G401.6 (cell line): ENCODE measurements at regions not wholly inside any gene's neighbourhood (a gene's known extent, or its start where the extent isn't known, plus 50 kb on each side); places are given as distances from the start of the nearest gene placed in this dataset.

Experiments
- FAIRE-seq: peaks from 2 replicates; lab custom pipeline; 2012; peaks lifted over from hg19 to GRCh38; lab: Jason Lieb, UNC

- FAIRE-seq: no peak
Observed at GRCh38 chr16:5891296-5891695, 793.7 kb upstream of the EEF2KMT start.

GRCh38 chr16:5885521-5885920 lies 787.9 kb upstream of the EEF2KMT start:
- no peak for FAIRE-seq

- no peak for FAIRE-seq
Observed at GRCh38 chr16:5884996-5885395, 787.4 kb upstream of the EEF2KMT start.

DNA sequence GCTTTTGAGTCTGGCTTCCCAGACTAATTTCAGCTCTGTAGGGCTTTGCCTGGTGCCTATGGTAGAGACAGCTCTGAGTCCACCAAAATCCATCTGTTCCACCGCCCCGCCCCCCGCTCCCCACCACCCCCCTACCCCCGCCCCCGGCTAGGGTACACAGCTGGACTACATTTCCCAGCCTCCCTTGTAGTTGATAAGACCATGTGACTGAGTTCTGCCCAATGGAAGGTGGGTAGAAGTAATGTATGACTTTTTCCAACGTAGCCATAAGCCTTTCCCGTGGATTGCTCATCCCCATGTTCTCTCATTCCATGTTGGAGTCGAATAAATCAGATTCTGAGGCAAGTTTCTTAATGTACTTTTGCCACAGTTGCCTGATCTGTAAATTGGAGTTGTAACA lies 786.7 kb upstream of the EEF2KMT start:
- FAIRE-seq: no peak

DNA sequence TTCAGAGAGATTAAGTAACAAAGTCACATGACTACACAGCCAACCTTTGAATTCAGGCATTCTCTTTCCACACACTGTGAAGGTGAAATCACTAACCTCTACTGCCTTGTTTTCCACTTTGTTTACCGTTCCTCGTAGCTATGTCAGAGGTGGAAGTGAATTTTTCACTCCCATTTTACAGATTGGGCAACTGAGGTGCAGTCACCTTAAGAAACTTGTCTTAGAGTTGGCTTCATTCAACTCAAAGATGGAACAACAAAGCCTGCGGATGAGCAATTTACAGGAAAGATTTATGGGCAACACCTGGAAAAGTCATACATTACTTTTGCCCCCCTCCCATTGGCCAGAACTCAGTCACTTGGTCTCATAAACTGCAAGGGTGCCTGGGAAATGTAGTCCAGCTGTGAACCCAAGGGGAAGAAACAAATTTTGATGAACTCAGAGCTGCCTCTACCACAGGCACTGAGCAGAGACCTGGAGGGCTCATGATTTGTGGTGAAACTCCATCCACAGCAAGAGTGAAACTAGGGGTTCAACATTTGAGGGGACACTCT lies 784.6 kb upstream of the EEF2KMT start:
- FAIRE-seq: no peak

- no peak for FAIRE-seq
Observed at GRCh38 chr16:5875416-5875815, 777.8 kb upstream of the EEF2KMT start.

DNA sequence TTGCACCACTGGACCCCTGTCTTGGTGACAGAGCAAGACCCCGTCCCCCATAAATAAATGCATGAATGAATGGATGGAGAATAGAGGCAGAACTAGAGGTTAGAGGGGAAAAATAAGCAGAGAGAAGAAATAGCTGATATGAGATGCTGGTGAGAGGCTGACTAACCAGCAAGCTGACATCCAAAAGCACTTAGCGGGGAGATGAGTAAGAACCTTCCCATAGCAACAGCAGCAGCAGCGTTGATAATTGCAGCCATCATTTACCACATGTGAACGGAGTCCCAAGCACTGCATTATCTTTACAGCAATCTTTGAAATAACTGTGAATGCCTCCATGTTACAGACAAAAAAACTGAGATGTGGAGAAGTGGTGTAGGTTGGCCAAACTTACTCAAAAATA lies 777.3 kb upstream of the EEF2KMT start:
- no peak for FAIRE-seq

DNA sequence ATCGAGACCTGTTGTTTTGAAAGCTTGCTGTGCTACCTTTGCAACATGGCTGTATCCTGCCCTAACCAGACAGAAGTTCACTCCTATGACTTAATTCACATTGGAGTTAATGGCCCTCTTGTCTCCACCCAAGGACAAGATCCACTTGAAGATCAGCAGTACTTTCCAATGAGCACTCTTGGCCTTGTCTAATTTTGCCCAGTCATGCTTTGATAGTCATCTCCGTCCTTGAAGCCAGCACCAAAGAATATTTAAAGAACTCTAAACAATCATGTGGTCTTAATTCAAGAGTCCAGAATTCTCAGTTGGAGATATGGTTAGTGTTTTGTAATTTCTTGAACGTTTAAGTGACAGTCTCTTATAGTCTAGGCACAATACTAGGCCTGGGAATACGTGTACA lies 775.6 kb upstream of the EEF2KMT start:
- no peak for FAIRE-seq

- no peak for FAIRE-seq
Observed at GRCh38 chr16:5870886-5871691, 773.5 kb upstream of the EEF2KMT start.

GRCh38 chr16:5867250-5867649 lies 769.7 kb upstream of the EEF2KMT start:
- FAIRE-seq: no peak

GRCh38 chr16:5865236-5865635 lies 767.6 kb upstream of the EEF2KMT start:
- no peak for FAIRE-seq

DNA sequence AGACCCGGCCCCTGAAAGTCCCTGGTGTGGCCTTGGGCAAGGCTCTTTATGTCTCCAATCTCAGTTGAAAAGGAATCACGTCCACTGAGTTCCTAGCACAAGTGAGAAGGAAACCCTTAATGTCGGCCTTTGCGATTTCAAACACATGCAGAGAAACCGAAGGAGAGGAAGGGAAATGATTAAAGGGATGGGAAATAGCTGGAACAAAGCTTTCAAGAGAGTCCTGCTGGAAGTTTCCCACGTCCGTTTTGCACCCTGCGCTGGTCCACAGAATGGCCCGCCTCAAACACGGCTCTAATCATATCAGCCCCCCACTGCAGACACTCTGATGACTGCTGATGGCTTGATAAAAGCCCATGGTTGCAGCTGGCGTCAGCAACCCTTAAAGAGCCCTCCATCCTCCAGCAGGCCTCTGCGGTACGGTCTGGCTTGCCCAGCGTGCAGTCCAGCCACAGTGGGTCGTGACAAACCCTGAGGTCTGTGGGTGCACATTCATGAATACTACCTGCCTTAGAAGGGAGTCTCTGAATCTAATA lies 765.5 kb upstream of the EEF2KMT start:
- no peak for FAIRE-seq

- no peak for FAIRE-seq
Observed at GRCh38 chr16:5862103-5862840, 764.7 kb upstream of the EEF2KMT start.

GRCh38 chr16:5861241-5861640 lies 763.6 kb upstream of the EEF2KMT start:
- FAIRE-seq: no peak

- no peak for FAIRE-seq
Observed at GRCh38 chr16:5858180-5858579, 760.6 kb upstream of the EEF2KMT start.

- no peak for FAIRE-seq
Observed at GRCh38 chr16:5854027-5854426, 756.4 kb upstream of the EEF2KMT start.

DNA sequence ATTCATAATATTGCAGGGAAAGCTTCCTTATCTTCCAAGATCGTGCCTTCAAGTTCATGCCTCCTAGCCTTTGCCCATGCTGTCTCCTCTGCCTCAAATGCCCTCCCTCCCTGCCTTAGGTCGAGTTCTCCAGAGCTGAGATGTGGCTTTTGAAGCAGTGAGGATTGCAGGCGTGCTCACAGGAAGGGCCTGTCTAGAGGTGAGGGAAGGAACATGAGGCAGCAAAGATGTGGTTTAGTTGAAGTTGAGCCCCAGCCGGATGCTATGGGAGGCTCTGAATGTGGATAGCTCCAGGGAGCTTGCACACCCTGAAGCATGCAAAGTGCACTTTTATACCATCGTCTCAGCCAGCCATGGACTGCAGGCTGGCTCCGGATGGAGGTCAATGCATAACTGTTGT lies 754.6 kb upstream of the EEF2KMT start:
- FAIRE-seq: no peak

- FAIRE-seq: no peak
Observed at GRCh38 chr16:5851393-5851982, 753.9 kb upstream of the EEF2KMT start.

DNA sequence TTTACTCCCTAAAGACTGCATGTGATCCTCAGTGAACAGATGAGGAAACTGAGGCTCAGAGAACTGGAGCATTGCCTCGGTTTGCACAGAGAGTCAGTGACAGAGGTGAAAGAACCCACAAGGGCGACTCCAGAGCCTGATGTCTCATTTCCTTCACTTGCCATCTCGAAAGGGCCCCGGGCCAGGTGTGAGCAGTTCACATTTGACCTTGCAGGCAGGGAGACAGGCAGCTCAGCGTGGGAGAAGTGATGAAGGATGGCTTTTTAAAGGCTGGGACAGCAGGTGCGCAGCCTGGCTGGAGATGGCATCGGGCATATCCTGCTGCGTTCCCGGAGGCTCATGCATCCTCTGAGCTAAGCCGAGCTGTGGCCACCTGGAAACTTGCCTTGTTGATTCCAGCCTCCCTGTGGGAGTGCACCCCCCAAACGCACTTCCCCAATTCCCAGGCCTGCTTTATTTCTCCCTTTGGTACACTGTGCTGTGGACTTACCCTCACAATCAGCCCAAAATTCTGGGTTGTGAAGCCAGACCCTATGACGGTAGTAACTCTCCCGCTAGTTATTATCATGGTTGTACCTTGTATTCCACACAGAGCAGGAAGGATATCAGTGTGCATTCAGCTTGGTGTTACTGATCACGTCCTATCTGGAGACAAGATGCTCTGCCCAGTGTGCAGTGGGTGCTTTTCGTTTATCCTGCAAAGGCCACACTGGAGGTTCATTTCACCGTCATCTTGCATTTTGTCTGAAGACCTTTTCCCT lies 753.2 kb upstream of the EEF2KMT start:
- no peak for FAIRE-seq

DNA sequence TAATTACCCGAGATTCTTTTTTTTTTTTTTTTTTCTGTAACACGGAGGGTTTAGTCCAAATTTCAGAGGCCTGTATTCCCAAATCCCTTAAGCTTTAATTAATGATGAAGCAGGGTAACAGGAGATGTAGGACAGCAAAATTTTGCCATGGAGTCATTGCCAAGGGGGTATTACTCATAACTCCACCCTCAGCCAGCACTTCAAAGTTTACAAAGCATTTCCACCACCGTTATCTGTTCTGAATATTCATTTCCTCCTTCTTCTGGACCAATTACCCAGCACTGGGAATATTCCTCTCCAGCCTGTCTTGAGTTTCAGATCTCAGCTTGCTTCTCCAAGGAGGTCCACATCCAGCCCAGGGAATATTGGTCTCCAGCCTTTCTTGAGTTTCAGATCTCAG lies 747.5 kb upstream of the EEF2KMT start:
- no peak for FAIRE-seq

GRCh38 chr16:5841974-5842373 lies 744.4 kb upstream of the EEF2KMT start:
- FAIRE-seq: no peak

GRCh38 chr16:5838725-5839124 lies 741.1 kb upstream of the EEF2KMT start:
- no peak for FAIRE-seq
